ENCODE measurements at regions not wholly inside any gene's neighbourhood (a gene's known extent, or its start where the extent isn't known, plus 50 kb on each side); places are given as distances from the start of the nearest gene placed in this dataset.

GRCh38 chr11:86177302-86177701 is 67.3 kb upstream of the EED start:
- H3K4me1 Mint-ChIP-seq (ENCODE audit: low read depth) = peaks cover 30% of the 10 kb centered on the region
- ATAC-seq (no peak), DNase-seq (no peak)
- no peak overlapping the region for H3K4me3 Mint-ChIP-seq
- no peaks in the 10 kb centered on the region for H3K9me3 Mint-ChIP-seq
- ChIA-PET CTCF (interaction anchor here (1.1 to 2.0 kb wide), 6 partner anchors 9 to 109 kb away, joined by 3 to 8 read pairs (median 4); partner anchors contain the start of gene PICALM), POLR2A (interaction anchor here (0.8 to 4.7 kb wide), 4 partner anchors 14 to 110 kb away, joined by 3 to 24 read pairs (median 5); no protein-coding TSS in a partner anchor)
- H3K27me3 Mint-ChIP-seq = no peaks in the 10 kb centered on the region
- peaks cover 2% of the 10 kb centered on the region for H3K36me3 Mint-ChIP-seq (ENCODE audit: low read depth)
- H3K27ac Mint-ChIP-seq = peak overlapping the region; percentile 81
- TF ChIP-seq CTCF (IDR thresholded peaks at IDR 0.05) = no peak
- intact Hi-C loops (cut with micrococcal nuclease) = loop anchor here (5.0 kb wide), 1 partner anchor 40 kb away; no protein-coding TSS in a partner anchor

GRCh38 chr11:86176165-86176884 is 68.2 kb upstream of the EED start:
- CTCF ChIA-PET = interaction anchor here (1.1 to 2.0 kb wide), 8 partner anchors 10 to 321 kb away, joined by 3 to 8 read pairs (median 4); partner anchors contain the start of genes CCDC83 and PICALM
- ATAC-seq = peak; percentile 93
- Mint-ChIP-seq H3K4me1 (ENCODE audit: low read depth) (peaks cover 30% of the 10 kb centered on the region), H3K27ac (peak overlapping the region; percentile 81), H3K27me3 (no peaks in the 10 kb centered on the region), H3K36me3 (ENCODE audit: low read depth) (peaks cover 2% of the 10 kb centered on the region), H3K9me3 (no peaks in the 10 kb centered on the region), H3K4me3 (no peak overlapping the region)
- intact Hi-C loops (cut with micrococcal nuclease) = loop anchor here (5.0 kb wide), 1 partner anchor 39 kb away; no protein-coding TSS in a partner anchor
- TF ChIP-seq CTCF (IDR thresholded peaks at IDR 0.05) = no peak
- DNase-seq = peak; percentile 81
- POLR2A ChIA-PET = interaction anchor here (0.8 to 4.7 kb wide), 5 partner anchors 13 to 109 kb away, joined by 3 to 24 read pairs (median 4); no protein-coding TSS in a partner anchor

- intact Hi-C loops (cut with micrococcal nuclease) = loop anchor here (5.0 kb wide), 1 partner anchor 38 kb away; no protein-coding TSS in a partner anchor
Measured at GRCh38 chr11:86175626-86176025, 68.9 kb upstream of the EED start.

GRCh38 chr11:86175191-86175590 is 69.4 kb upstream of the EED start:
- DNase-seq (no peak), ATAC-seq (no peak)
- intact Hi-C loops (cut with micrococcal nuclease) = loop anchor here (5.0 kb wide), 1 partner anchor 38 kb away; no protein-coding TSS in a partner anchor
- Mint-ChIP-seq H3K27me3 (no peaks in the 10 kb centered on the region), H3K9me3 (no peaks in the 10 kb centered on the region), H3K27ac (peak overlapping the region; percentile 19), H3K4me3 (no peak overlapping the region), H3K36me3 (ENCODE audit: low read depth) (peaks cover 2% of the 10 kb centered on the region), H3K4me1 (ENCODE audit: low read depth) (peaks cover 30% of the 10 kb centered on the region)
- no peak for TF ChIP-seq CTCF (IDR thresholded peaks at IDR 0.05)
- ChIA-PET CTCF (interaction anchor here (2.0 kb wide), 1 partner anchor 19 kb away, joined by 8 read pairs; no protein-coding TSS in a partner anchor), POLR2A (interaction anchor here (0.6 to 4.7 kb wide), 5 partner anchors 12 to 964 kb away, joined by 3 to 24 read pairs (median 7); no protein-coding TSS in a partner anchor)

More at GRCh38 chr11:86175626-86176025, 68.9 kb upstream of the EED start:
- ChIA-PET POLR2A (interaction anchor here (0.6 to 4.7 kb wide), 6 partner anchors 12 to 964 kb away, joined by 3 to 24 read pairs (median 6); no protein-coding TSS in a partner anchor), CTCF (interaction anchor here (1.2 to 2.0 kb wide), 5 partner anchors 11 to 320 kb away, joined by 3 to 8 read pairs (median 4); partner anchors contain the start of genes CCDC83 and PICALM)
- H3K27me3 Mint-ChIP-seq = no peaks in the 10 kb centered on the region
- DNase-seq (no peak), ATAC-seq (no peak)
- H3K36me3 Mint-ChIP-seq (ENCODE audit: low read depth) = peaks cover 2% of the 10 kb centered on the region
- no peak for TF ChIP-seq CTCF (IDR thresholded peaks at IDR 0.05)
- H3K9me3 Mint-ChIP-seq = no peaks in the 10 kb centered on the region
- H3K4me1 Mint-ChIP-seq (ENCODE audit: low read depth) = peaks cover 30% of the 10 kb centered on the region
- H3K4me3 Mint-ChIP-seq = no peak overlapping the region
- H3K27ac Mint-ChIP-seq = peak overlapping the region; percentile 81
